Neural cell (in vitro differentiated cells): ENCODE measurements at regions not wholly inside any gene's neighbourhood (a gene's known extent, or its start where the extent isn't known, plus 50 kb on each side); places are given as distances from the start of the nearest gene placed in this dataset.

ENCODE experiments used
- CTCF ChIP-seq: fragments of 450-650 bp; IDR thresholded peaks from 2 replicates; pipeline ENCODE4 v1.5.1; 2014; ENCODE audit warnings: antibody characterized with exemption, mild to moderate bottlenecking, moderate library complexity; ENCODE audit not compliant: poor library complexity, severe bottlenecking
- POLR2AphosphoS5 ChIP-seq: IDR thresholded peaks from 2 replicates; pipeline ENCODE4 v1.6.1; 2012

- no peak for TF ChIP-seq POLR2AphosphoS5
- TF ChIP-seq CTCF: no peak
Measured at GRCh38 chr13:66171920-66172319, 1058.2 kb downstream of the PCDH9 start.
